IPS-18c (cell line): ENCODE measurements at regions not wholly inside any gene's neighbourhood (a gene's known extent, or its start where the extent isn't known, plus 50 kb on each side); places are given as distances from the start of the nearest gene placed in this dataset.

Experiments used
- H3K4me3 ChIP-seq: 2 replicates; pipeline ENCODE4 v1.7.0; 2013; ENCODE audit warnings: low read depth, mild to moderate bottlenecking, low read length, moderate library complexity; ENCODE audit not compliant: insufficient read depth
- H3K9me3 ChIP-seq: one replicate; pipeline ENCODE4 v1.6.1; 2013; ENCODE audit warnings: mild to moderate bottlenecking, low read length, moderate library complexity; ENCODE audit not compliant: control insufficient read depth, insufficient read depth

DNA sequence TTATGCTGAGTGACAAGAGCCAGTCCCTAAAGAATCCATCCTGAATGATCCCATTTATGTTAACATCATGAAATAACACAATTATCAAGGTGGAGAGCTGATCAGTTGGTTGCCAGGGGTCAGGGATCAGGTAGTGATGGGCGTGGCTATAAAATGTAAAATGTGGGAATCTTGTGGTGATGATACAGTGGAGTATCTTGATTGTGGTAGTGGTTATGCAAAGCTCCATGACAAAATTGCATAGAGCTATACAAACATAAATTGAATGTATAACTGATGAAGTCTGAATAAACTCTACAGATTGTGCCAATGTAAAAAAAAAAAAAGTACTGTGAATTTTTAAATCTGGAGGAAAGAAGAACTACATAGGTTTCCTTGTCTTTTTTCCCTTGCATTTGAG, 104.6 kb upstream of the SPATA31C2 start:
- Histone ChIP-seq H3K9me3 (peaks cover 2% of the 10 kb centered on the region), H3K4me3 (no peak overlapping the region)

DNA sequence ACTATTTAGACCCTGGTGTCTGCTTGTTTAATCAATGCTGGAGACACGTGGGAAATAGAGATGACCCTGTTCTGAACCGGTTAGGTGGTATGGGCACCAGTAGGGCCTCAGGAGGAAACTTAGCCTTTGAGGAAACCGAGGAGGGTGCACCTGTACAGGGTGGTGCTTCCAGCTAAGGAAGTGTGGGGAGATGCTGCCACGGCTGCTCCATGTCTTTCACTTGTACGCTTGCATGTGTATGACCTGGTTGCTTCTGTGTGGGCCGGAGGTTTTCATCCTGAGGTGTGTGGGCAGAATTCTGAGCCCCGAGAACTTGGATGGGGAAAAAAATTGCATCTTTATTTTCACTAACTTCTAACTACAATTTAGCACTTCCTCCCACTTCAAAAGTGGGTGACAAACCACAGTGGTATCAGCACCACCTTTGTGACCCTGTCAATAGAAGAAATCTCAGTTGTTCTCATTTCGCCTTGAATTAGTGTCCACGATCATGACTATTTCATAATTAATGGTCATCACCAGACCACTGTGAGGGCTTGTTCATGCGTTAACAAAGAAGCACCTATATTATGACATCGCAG, 99.8 kb upstream of the SPATA31C2 start:
- Histone ChIP-seq H3K9me3 (peaks cover 2% of the 10 kb centered on the region), H3K4me3 (no peak overlapping the region)

DNA sequence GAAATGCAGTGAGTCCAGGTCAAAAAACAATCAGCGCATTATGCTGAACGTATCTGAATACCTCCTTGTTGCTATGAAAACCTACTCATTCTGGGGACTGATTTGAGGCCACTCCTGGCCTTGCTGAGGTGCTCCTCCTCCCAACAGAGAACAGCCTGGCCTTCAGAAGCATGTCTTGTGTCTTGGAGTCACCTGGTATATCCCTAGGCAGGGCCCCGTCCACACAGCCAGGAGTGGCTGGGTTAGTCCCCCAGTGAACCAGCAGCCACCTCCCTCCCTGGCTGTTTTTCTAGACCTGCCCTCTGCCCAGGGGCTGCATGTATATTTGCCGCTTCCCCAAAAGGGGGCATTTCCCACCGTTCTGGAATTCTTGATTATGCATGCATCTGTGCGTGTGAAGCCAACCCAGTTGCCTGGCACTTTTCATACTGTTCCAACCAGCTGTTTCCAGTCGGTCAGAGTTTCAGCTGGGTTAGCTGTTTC, 99.2 kb upstream of the SPATA31C2 start:
- Histone ChIP-seq H3K4me3 (no peak overlapping the region), H3K9me3 (peaks cover 2% of the 10 kb centered on the region)

DNA sequence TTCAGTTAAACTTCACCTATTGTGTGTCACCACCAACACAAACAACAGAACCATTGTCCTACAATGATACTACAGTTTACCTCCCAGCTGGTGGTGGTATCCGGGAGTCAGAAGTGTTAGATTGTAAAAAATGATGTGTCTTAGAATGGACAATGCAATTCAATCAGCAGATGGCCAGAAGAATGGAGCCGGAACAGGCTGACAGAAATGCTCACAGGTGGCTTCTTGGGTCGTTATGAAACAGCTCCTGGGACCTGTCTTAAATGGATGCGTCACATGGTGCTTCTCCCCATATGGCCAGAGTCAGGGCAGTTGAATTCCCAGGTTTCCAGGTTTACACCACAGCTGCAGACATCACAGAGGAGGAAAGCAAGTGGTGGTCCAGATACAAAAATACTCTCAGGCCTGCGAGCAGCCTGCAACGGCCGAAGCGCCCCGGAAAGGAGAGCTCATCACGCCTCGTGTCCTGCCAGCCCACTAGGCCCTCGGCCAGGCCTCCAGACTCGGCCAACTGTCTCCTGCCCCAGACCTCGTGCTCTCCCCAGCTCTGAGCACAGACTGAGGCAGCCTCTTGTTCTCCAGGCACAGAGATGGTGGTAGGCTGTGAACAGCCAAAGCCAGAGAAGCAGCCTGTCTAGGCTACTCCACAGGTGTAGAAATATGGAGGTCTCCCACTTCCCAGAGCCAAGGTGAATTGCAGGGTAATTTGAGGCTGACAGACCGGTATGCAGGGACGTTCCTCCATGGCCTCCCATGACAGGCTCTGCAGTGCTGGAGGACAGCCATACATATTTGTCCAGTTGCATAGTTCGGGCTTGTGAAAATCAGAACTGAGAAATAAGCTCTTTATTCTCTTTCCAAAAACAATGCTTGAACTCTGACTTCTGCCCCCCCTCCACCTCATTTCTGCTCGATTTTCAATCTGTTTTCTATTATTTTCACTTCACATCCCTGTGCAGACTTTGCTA, 98.5 kb upstream of the SPATA31C2 start:
- Histone ChIP-seq H3K9me3 (peaks cover 2% of the 10 kb centered on the region), H3K4me3 (no peak overlapping the region)

DNA sequence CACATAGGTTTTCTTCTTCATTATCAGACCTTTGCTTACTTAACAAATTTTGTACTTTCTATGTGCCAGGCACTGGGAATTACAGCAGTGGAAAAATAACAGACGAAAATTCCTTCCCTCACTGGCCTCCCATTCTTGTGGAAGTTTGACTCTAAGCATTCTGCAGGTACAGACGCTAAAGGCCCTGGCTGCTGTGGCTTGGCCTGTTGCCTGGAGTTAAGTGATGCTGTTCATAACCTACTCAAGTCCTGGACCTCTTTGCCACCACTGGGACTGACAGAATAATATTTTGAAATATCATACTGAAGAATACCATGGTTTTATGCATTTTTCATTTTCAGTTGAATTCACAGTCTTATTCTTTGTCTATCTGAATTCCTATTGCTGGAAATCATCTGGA, 97.3 kb upstream of the SPATA31C2 start:
- Histone ChIP-seq H3K4me3 (no peak overlapping the region), H3K9me3 (peaks cover 2% of the 10 kb centered on the region)

DNA sequence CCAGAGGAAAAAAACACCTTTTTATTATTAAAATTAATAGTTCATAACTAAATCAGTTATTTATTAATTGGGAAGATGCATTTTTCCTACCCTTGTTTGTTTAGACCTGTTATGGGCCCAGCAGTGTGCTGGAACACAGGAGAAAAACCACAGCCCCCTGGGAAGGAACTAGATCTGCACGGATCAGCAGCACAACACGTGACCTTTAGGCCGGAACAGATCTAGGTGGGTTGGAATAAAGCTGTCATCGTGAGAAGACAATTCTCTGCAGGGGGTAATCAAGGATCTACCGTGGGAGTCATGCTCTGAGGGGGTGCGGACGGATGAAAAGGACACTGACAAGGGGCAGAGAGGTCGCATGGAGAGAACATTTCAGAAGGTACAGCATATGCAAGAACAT, 95.8 kb upstream of the SPATA31C2 start:
- Histone ChIP-seq H3K9me3 (peaks cover 2% of the 10 kb centered on the region), H3K4me3 (no peak overlapping the region)

DNA sequence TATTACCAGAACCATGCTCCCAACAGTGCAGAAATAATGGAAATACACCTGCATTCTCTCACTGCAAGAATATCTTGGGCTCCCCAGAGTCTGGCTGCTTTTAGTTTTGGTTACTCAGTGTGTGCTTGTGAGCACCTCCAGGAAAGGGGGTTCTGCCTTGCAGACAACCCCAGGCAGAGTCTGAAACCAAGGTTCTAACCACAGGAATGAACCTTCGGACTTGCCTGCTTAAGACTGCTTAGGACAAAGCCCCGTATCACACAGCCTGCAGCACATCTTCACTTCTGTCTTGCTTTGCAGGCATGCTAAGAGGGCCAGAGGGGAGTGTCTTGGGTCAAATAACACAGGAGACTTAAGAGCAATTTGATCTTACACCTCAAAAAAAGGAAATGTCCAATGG, 94.8 kb upstream of the SPATA31C2 start:
- no peak overlapping the region for H3K4me3 ChIP-seq

DNA sequence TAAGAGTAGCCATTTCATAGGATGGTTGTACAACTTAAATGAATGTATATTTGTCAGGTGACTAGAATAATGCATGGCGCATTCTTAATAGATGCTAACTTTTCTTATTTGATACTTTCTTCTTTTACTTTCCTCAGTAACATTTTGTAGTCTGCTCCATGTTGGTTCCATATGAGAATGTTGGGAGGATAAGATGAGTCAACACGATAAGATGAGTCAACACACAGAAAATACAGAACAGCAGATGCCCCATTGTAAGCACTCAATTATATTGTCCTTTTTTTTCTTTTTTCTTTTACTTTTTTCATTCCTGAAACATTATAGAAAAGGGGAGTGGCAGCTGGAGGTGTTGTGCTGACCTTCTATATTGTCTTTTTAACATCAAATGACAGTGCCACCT, 92.3 kb upstream of the SPATA31C2 start:
- Histone ChIP-seq H3K4me3 (no peak overlapping the region), H3K9me3 (peaks cover 2% of the 10 kb centered on the region)

More for the DNA sequence above, 94.8 kb upstream of the SPATA31C2 start:
- H3K9me3 ChIP-seq, result peaks cover 2% of the 10 kb centered on the region

DNA sequence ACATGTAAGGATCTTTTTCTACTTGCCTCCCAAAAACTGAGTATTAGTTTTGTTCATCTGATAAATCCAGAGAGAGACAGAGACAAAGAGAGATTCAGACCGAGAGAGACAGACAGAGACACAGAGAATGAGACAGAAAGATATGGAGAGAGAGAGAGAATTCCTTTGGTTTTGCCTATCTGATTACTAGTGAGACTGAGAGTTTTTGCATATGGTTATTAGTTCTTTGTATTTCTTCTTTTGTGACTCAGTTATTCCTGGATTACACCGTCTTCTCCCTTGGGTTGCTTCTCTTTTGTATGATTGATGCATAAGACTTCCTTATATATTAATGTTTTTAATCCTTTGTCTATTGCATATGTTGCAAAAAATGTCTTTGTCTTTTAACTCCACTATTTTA, 91.2 kb upstream of the SPATA31C2 start:
- Histone ChIP-seq H3K9me3 (no peaks in the 10 kb centered on the region), H3K4me3 (no peak overlapping the region)

DNA sequence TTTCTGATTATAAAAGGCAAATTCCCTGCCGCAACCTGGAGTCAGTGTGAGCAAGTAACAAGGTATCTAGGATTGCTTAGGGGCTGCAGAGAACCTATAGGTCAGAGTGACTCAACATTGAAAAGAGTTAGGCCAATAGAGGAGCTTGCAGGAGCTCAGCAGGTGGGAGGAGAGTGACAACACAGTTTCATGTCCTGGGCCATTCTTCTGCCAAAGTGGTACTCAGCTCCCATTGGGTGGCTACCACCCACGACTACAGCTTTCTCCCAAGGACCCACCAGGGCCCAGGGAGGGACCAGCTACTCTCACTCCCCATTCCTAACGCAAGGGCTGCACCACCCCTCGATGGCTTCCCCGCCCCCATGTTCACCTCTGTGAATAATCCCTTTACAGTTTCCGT, 86.7 kb upstream of the SPATA31C2 start:
- Histone ChIP-seq H3K9me3 (no peaks in the 10 kb centered on the region), H3K4me3 (no peak overlapping the region; the same call in 1 of the 2 replicates)

DNA sequence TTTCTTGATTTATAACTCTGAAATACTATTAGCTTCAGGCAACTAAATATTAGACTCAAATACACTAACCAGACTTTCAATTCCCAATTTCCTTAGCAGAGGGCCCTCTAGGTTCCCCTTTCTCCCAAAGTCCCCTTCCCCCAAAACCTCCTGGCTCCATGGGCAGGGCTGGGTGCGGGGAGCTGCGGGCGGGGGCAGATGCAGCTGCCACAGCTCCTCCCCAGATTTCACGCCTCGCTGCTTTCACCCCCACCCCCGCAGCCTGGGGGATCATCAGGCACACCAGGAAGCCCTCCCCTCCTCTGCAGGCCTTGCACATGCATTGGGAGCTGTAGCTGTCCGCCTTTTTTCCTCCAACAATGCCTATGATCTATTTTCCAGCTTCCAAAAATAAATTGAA, 82.8 kb upstream of the SPATA31C2 start:
- Histone ChIP-seq H3K4me3 (no peak overlapping the region), H3K9me3 (no peaks in the 10 kb centered on the region)

DNA sequence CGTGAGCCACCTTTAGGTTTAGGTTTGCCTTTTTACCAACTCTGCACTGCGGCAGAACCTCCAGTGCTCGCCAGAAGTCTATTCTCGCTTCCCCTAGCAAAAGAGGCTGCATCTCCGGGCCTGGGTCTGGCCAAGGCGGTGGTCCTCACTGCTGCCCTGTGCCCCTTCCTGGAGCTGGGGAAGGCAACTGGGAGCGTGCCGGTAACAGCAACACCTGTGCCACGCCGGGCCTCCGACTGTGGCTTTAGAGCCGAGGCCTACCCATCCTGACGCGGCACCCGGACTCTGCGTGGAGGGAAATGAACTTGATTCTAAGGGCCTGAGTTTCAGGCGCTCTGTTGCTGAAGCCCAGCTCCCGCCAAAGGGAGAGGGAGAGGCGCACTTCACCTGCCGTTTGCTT, 82.4 kb upstream of the SPATA31C2 start:
- Histone ChIP-seq H3K4me3 (no peak overlapping the region), H3K9me3 (no peaks in the 10 kb centered on the region)

DNA sequence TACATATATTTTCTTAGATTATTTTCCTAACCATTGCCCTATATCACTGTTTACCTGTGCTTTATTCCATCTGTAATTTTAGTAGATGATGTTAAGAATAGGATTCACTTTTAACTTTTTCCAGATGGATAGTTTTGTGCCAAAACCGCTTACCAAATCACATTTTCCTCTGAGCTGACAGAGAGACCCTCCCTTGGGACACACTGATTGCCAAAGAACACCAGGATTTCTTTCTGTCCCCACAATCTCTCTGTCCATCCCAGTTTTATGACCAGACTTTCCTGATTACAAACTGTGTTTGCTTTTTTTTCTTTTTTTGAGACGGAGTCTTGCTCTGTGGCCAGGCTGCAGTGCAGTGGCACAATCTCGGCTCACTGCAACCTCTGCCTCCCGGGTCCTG, 81.3 kb upstream of the SPATA31C2 start:
- no peaks in the 10 kb centered on the region for H3K9me3 ChIP-seq
- no peak overlapping the region for H3K4me3 ChIP-seq

DNA sequence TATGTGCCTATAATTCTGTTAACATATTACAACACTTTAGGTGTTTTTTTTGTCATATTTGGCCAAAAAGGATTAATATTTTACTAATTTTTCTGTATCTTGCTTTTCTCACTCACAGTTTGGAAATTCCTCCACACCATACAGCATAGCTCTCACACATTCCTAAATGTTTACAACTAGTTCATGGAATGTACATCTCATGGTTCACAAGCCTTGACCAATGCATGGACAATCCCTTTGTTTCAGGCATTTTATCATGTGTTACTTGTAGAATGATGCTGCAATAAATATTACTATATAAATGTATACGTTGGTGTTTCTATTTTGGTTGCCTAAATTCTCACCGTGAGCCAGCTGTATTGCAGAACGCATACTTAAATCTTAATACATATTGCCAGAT, 80.5 kb upstream of the SPATA31C2 start:
- no peak overlapping the region for H3K4me3 ChIP-seq
- H3K9me3 ChIP-seq, result no peaks in the 10 kb centered on the region

DNA sequence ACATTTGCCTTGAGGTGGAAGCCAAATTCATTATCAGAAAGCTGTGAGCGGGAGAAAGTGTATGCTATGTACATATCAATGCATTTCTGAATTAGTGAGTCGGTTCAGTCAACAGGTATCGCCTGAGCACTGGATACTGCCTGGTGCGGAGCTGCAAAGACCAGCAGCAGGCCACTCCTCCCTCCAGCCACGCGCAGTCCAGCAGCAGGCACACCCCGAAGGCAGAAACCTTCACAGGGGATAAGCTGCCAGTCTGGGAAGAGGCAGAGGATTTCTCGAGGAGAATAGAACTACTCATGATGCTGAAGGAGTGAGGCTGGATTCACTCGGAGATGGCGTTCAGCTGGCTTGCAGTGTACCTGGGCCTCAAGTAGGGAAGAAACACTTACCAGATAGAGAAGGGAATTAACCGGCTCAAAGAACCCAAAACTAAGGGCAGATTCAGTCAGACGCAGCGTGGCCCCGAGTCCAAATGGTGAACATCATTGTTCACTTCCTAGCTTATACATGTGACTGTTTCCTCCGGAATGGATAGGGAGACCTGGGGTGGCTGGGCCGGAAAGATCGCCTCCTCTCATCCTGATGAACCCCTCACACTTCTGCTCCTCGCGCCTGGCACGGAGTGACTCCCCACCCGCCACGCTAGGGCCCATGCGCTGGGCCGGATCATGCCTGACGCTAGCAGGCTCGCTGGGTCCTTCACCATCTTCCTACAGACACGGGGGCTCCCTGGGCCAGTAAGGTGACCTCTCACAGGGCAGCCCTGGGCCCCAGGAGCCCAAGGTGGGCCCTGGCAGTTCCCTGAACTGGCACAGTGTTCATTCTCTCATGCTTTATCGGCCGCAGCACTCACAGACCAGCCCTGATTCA, 78.1 kb upstream of the SPATA31C2 start:
- Histone ChIP-seq H3K4me3 (no peak overlapping the region), H3K9me3 (no peaks in the 10 kb centered on the region)

DNA sequence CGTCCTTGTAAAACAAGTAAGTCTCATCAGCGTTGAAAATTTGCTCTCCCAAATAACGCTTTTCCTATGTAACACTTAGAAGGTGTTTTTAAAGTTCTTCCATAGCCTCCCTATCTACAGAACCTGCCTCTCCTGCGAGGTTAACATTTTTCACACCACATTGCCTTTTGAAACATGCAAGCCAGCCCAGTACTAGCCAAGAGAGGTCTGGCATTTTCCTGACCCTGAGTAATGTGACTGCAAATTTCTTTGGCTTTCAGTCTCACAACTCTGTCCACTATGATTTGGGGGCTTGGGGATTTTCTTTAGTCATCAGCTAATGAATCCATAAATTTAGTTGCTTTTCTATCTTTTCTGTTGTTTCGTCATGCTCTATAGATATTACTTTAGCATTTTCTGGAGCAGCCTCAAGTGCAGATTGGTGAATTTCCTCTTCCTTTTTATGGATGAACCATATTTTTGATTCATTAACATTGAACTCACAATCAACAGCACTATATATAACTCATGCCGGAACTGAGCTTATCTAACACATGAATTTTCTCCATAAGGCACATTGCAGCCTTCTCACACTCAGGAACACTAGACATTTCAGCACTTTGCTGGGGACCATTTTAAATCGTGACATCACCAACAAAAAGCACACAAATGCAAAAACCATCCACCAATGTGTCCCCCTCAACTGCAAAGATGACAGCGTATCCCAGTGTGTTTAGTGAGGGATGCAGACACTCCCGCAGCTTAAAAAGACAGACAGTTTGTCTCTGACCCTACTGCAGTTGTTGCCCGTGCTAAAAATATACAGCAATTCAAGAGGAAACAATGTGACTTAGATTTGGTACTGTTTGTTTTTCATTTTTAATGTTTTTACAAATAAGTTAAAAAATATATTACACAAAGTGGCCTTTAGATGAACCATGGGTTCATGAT, 77.2 kb upstream of the SPATA31C2 start:
- H3K4me3 ChIP-seq, result no peak overlapping the region
- no peaks in the 10 kb centered on the region for H3K9me3 ChIP-seq

DNA sequence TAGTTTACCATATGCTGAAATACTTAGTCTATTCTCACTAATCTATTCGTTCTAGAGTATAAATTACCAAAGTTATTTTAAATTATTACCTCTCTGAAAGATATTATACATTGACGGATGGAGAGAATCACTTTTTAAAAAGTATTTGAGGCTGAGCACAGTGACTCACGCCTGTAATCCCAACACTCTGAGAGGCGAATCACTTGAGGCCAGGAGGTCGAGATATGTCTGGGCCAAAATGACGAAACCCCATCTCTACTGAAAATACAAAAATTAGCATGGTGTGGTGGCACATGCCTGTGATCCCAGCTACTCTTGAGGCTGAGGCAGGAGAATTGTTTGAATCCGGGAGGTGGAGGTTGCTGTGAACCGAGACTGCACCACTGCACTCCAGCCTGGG, 64.0 kb upstream of the SPATA31C2 start:
- Histone ChIP-seq H3K4me3 (no peak overlapping the region), H3K9me3 (no peaks in the 10 kb centered on the region)
